ENCODE measurements at regions not wholly inside any gene's neighbourhood (a gene's known extent, or its start where the extent isn't known, plus 50 kb on each side); places are given as distances from the start of the nearest gene placed in this dataset. TPM values are rescaled to one million over a fixed set of nuclear protein-coding genes. Genes with fewer than 3 reads are reported as not detected.

Small RNA genes in the stretch of these regions (small RNA-seq; reads per million reads assigned to genes)
- gene AC074198.2 (ENCODE audit: low replicate concordance) (not detected), gene RNU6-284P (ENCODE audit: low replicate concordance) (not detected)

All from tongue (tissue), 1 donor.